Epithelial cell of prostate (primary cell): ENCODE measurements at regions not wholly inside any gene's neighbourhood (a gene's known extent, or its start where the extent isn't known, plus 50 kb on each side); places are given as distances from the start of the nearest gene placed in this dataset.
"Not testable (repeated sequence)": the region's sequence is repeated elsewhere in the genome, so short reads cannot be mapped to it uniquely, and the experiment has no call there.

Experiments
- DNase-seq: peaks from one replicate; pipeline ENCODE4 v3.0.0-alpha.2; 2011; ENCODE audit warnings: low read depth, low spot score
- H3K27ac ChIP-seq: fragments of 450-650 bp; 2 replicates; pipeline ENCODE4 v1.5.1; 2017; ENCODE audit warnings: mild to moderate bottlenecking

DNA sequence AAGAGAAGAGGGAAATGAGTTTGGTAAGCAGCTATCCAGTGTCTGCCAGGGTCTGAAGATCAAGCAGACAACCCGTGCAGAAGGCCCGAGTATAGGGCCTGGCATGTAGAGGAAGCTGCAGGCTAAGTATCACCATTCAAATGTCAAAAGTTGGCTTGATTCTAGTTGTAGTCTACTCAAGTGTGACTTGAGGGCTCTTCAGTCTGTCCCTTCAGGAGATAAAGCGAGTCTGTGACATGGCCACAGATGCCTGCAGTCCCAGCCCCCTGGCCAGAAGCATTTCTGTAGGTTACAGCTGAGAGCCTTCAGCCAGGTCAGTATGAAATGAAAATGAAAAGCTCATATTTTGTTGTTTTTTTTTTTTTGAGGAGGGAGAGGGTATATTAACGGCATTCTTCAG lies 97.8 kb upstream of the EEPD1 start:
- DNase-seq, result no peak
- no peak overlapping the region for H3K27ac ChIP-seq

DNA sequence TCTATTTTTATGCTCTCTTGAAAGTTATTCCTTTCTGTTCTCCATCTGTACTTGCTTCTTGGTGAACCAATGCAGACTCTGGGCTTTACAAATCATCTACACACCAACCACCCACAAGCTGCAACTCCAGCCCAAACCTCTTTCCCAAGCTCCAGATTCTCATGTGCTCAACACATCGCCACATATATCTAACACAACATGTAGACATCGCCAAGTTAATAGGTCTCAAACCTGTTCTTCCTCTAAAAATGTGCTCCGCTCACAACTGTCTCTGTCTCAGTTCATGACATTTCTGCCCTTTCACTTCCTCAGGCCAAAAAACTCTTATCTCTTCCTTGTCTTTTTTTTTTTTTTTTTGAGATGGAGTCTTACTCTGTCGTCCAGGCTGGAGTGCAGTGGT lies 95.7 kb upstream of the EEPD1 start:
- DNase-seq, result no peak
- no peak overlapping the region for H3K27ac ChIP-seq

DNA sequence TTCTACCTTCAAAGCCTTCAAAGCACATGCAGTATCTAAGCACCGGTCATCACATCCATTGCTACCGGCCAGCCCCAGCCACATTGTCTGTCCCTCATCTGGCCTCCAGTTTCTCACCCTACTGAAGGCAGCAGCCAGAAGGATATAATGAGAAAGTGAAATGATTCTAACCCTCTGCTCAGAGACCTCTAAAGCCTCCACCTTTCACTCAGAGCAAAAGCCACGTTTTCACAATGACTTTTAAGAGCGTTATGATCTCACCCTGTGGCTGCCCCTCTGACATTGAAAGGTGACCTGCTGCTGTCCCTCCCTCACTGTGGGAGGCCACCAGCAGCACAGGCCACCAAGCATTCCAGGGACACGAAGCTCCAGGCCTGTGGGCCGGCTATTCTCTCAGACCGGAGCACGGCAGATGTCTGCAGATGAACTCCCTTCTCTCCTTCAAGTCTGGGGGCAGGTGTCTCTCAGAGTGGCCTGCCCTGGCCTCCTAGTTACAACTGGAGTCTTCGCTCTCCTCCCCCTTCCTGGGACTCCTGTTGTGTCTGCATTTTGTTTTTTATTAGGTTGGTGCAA lies 94.9 kb upstream of the EEPD1 start:
- DNase-seq, result no peak
- no peak overlapping the region for H3K27ac ChIP-seq

DNA sequence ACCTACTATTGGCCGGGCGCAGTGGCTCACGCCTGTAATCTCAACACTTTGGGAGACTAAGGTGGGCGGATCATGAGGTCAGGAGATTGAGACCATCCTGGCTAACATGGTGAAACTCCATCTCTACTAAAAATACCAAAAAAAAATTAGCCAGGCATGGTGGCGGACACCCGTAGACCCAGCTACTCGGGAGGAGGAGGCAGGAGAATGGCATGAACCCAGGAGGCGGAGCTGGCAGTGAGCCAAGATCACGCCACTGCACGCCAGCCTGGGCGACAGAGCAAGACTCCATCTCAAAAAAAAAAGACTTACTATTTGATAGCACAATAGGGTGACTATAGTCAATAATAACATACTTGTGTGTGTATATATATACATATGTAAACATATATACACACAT lies 92.7 kb upstream of the EEPD1 start:
- DNase-seq, H3K27ac ChIP-seq: not testable (repeated sequence)

DNA sequence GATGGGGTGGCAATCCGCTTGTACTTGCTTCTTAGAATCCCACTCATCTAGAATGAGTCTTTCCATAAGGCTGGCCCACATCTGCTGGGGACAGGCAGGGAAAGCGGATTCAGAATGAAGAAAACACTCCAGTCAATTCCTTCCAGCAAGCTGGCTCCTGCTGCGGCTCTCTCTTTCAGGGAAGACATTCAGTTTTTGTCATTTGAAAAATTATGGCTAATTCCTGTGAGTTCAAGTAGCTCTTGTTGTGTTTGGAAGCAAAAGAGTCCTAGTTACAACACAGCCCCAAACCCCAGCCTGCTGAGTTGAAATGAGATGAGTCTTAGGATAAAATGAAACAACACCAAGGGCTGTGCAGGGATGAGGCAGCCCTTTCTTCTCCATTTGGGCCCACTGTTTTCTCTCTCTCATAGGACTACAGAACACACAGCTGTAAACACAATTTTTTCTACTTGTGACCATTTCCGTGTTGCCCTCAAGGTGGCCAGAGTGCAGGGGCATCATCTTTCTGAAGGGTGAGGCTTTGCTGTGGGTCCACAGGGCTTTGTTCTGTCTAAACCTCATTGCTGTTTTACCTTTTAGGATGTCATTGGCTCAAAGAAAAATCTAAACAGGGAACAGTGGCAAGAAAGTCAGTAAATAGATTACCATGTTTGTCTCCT lies 90.8 kb upstream of the EEPD1 start:
- DNase-seq, result no peak
- H3K27ac ChIP-seq, result no peak overlapping the region

DNA sequence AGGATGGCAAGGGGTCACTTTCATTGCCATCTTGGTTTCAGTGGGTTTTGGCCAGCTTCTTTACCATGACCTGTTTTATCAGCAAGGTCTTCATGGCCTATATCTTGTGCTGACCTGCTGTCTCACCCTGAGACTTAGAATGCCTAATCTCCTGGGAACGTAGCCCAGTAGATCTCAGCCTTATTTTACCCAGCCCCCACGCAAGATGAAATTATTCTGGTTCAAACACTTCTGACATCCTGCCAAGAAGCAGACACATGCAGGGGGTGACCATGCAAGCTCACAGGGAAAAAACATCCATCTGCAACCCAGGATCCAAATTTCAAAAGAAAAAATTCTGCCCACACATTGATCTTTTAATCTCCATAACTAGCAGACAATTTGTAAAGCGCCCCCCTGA lies 88.4 kb upstream of the EEPD1 start:
- DNase-seq, result no peak
- no peak overlapping the region for H3K27ac ChIP-seq

DNA sequence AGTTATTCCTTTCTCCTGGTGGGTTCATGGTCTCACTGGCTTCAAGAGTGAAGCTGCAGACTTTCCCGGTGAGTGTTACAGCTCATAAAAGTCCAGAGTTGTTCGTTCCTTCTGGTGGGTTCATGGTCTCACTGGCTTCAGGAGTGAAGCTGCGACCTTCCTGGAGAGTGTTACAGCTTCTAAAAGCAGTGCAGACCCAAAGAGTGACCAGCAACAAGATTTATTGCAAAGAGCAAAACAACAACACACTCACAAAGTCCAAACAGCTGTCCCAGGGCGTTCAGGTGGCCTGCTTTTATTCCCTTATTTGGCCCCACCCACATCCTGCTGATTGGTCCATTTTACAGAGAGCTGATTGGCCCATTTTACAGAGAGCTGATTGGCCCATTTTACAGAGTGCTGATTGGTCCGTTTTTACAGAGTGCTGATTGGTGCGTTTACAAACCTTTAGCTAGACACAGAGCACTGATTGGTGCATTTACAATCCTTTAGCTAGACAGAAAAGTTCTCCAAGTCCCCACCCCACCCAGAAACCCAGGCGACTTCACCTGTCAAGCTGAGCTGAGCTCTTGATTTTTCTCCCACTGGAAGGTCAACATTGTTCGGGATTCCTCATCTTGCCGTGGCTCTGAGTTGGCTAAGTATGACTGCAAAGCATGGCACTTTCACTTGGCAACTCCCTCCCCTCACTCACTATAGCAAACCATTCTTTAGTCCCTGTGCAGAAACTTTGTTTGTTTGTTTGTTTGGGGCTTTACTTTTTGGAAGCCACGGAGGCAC lies 87.3 kb upstream of the EEPD1 start:
- DNase-seq, H3K27ac ChIP-seq: not testable (repeated sequence)

DNA sequence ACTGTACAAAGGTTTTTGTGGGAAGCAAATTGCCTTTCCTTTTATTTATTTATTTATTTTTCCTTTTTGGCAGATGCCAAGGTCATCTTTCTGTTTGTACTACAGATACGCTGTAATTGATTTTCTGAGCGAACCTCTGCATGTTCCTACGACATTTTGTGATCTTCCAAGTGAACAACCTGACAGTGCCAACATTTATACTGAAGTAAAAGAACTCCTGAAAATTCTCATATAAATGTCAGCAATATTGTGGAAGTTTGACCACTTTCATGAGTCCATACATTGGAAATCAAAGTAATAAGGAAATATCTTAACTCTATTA lies 86.8 kb upstream of the EEPD1 start:
- H3K27ac ChIP-seq, result no peak overlapping the region
- no peak for DNase-seq

DNA sequence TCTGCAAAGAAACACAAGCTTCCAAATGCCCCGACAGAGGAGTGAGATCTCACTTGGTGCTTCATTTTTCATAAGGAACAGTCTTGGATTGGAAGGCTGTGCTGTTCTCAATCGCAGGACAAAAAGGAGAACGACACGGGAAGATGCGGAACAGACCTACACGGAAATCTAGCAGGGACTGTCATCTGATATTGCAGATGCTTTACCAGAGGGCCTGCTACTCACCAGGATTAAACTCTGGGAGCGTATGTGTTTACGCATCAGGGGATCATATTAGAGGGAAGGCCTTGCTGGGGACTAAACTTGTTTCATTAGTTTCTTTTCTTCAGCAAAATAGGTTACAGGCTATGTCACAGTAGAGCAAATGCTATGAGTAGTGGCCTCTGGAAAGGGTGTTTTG lies 82.8 kb upstream of the EEPD1 start:
- no peak overlapping the region for H3K27ac ChIP-seq
- DNase-seq, result no peak

DNA sequence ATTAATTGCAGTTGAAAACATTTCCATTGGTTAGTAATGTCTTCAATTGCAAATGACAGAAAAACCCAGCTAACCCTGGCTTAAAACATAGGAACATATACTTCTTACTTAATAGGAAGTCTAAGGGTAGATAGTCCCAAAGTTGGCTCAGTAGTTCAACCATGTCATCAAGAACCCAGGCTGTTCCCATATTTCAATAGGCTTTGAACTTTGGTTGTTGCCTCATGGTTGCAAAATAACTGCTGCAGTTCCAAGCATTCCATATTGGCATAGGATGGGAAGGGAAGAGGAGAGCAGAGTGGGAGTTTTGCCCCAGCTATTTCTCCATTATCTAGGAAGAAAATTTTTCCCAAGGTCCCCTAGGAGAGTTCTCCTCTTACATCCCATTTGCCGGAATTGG lies 81.4 kb upstream of the EEPD1 start:
- no peak overlapping the region for H3K27ac ChIP-seq
- DNase-seq, result no peak

DNA sequence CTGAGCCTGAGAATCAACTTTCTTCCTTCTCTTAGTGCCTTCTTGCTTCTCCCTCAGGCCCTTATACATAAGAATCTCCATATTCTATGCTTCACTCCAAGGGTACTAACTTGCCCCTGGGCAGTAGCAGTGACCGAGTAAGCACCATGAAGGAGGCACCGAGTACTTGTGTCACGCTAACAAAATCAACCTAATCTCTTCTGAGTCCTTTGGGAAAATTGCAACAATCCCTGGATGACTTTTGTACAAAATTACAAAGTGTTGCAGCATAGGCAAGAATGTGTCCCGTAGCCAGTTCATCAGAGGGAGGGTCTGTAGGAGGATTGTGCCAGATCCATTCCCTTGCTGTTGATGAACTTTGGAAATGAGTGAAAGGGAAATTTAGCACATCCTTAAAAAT lies 80.4 kb upstream of the EEPD1 start:
- no peak overlapping the region for H3K27ac ChIP-seq
- DNase-seq, result no peak

DNA sequence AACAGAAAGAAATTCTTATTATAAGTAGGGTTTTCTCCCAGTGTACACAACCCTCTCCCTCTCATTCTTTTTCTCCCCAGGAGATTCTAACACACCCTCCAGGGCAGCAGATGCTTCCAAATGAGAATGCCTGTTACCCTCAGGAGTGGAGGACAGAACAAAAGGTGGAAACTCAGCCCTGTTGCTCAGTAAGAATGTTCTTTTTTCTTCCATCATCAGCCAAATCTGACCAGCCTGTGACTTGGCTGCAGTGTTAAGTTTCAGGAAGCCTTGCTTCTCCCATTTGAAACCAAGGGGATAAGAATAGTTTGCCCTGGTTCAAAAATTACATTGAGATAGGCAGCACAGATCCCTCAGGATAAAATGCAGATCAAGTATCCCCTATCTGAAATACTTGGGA lies 77.5 kb upstream of the EEPD1 start:
- no peak for DNase-seq
- H3K27ac ChIP-seq, result no peak overlapping the region

DNA sequence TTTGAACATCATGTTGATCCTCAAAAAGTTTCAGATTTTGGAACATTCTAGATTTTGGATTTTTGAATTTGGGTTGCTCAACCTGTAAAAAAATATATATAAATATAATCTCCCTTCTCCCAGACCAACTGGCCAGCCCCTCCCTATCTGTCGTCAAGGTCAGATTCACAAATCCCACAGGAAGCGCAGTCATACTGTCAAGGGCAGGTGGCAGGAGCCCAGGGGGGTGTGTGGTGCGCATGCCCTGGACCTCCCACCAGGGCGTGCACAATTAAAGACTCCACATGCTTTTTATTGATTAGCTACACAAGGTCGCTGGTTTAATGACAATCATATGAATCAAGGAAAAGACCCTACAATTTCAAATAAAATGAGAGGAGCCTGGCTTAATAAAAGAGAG lies 77.0 kb upstream of the EEPD1 start:
- H3K27ac ChIP-seq, result no peak overlapping the region
- DNase-seq, result no peak

DNA sequence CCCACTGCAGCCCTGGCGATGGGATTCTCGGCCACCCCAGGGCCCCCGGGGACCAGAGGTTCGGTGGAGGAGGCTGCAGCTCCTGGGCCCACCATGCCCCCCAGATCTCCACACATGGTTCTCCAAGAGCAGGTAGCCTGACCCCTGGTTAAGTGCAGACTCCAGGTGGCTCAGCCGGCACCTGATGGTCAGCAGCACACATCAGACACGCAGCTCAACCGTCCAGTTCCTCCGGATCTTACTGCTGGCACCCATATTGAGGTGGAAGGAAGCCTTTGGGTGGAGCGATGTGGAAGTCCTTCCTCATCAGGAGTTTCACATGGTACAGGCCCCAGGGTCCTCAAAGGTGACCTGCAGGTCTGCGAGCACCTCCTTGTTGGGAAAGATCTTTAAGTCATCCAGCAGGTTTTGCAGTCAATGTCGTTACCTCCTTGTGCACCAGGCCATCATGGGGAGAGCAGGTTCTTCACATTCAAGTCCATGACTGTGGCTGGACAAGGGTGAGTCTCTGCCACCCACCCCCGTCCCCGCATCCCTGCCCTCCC lies 74.2 kb upstream of the EEPD1 start:
- no peak overlapping the region for H3K27ac ChIP-seq
- DNase-seq, result no peak

DNA sequence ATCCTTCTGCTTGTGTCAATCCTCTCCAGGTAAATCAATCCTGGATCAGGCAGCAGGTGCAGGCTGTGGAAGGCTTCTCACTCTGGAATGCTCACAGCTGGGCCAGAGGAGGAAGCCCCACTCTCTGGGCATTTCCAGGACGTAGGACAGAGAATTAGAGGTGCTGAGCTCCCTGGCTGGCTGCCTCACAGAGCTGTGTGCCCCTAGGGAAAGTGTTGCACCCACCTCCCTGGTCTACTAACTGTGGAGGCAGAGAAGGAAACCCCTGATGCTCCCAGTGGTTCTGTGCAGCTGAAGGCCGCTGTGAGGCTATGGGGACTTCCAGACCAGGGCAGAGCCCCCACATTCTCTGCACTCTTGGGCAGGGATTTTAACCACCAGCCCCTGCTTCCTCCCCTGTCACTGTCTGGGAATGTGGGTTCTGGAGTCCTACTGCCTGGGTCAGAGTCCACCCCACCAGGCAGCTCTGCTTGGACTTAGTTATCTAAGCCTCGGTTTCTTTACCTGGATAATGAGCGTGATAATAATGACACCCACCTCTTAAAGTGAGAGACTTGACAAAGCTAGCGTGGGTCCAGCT lies 73.5 kb upstream of the EEPD1 start:
- no peak overlapping the region for H3K27ac ChIP-seq
- no peak for DNase-seq

DNA sequence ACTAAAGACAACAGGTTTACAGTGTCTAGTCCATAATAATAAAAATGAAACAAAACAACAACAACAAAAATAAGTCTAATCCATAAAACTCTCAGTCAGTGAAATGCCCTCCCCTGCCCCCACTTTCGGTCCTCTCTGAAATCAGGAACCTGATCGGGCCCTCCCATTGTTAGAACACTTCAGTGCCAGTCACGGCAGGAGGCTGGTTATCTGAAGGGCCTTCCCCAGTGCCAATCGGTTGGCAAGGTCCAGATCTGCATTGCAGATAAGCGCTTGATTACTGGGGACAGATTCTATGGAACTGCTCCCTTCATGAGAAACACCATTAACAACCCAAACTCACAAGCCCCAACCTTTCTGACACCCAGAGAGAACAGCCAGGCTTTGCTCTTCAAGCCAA lies 72.2 kb upstream of the EEPD1 start:
- no peak for DNase-seq
- H3K27ac ChIP-seq, result no peak overlapping the region

DNA sequence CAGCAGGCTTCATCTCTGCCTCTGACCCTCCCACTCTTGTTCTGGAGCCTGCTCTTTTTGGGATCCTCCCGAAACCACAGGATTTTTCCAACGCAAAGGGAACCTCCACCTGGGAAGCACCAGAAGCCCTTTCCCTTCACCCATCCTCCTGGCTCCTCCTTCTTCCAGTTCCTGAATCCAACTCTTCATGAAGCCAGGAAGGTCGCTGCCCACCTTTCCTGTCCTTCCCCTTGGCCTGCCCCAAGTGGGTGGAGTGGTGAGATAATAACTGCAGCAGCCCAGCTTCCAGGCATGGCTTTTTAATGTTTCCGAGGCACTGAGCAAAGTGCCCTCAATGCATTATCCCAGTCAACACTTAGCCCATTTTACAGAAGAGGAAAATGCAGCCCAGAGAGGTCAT lies 70.8 kb upstream of the EEPD1 start:
- DNase-seq, result no peak

DNA sequence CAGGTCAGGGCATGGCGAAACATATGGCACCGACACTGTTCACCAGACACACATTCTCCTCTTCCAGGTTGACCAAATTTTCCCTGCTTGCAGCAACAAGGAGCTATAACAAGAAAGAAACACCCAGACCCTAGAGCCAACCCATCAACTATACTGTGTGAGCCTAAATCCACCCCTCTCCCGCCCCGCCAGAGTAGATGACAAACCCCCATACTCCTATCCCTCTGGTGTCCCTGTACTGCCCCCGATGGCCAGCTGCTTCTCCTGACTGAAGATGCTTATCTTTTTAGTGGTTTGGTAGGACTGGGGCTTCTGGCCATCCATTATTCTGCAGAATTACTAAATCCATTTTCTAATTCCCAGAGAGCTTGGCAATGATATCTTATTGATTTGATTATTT lies 70.1 kb upstream of the EEPD1 start:
- H3K27ac ChIP-seq, result no peak overlapping the region
- no peak for DNase-seq

More for the DNA sequence above, 70.8 kb upstream of the EEPD1 start:
- H3K27ac ChIP-seq, result no peak overlapping the region

DNA sequence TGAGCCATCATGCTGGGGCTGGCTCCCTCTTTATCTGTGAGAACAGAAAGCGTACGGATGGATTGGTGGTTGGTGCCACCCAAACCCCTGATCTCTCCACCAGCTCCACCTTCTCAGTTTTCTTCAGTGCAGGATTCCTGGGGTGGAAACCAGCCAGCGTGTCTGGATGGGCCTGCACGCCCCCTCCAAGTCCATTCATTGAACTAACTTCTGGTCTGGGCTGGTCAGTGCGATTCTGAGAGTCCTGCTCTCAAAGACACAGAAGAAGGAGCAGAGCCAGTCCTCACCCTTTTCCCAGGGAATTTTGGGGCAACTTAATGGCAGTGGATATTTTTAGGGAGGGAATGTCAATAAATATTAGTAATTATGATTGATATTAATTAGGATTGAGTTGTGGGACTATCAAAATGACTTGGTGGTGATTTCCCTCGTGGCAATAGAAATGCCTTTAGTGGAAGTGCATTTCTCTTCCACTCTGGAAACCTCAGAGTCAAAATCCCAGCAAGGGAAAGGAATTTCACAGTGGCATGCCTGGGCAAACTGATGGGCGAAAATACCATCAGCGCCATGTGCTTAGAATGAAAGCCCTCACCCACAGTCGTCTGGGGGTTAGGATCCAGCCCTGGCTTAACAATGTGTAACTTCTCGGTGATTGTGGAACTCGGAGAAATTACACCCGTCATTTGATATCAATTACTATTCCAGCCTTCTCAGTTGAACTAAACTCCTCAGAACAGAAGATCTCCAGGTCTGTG lies 69.3 kb upstream of the EEPD1 start:
- no peak for DNase-seq

DNA sequence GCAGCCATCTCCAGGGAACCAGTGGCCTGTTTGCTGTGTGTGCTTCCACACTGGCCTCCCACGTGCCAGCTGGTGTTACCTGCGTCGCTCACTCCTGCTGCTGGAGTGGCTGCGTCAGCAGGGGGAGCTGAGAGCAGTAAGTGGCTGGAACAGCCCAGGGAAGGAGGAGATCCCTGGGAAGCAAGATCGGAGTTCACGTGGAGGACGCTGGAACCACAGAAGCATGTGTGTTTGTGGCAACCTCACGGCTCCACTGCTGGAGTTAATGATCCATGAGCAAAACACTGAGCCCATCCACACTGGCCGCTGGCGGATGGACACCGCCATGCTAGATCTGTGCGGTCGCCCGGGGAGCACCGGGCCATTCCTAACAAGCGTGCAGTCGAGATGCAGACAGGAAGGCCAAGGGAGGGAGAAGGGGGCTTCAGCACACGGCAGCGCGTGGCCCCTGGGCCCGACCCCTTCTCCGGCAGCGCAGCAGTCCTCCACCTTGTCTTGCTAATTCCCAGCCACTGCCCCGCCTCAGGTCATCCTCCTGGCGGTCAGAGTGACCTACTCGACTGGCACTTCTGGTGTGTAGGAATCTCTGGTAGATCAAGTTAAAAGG lies 68.5 kb upstream of the EEPD1 start:
- no peak overlapping the region for H3K27ac ChIP-seq
- DNase-seq, result no peak

More for the DNA sequence above, 69.3 kb upstream of the EEPD1 start:
- no peak overlapping the region for H3K27ac ChIP-seq
